Esophagus squamous epithelium (tissue), 5 donors: ENCODE measurements at regions not wholly inside any gene's neighbourhood (a gene's known extent, or its start where the extent isn't known, plus 50 kb on each side); places are given as distances from the start of the nearest gene placed in this dataset.

Experiments used
- DNase-seq: peaks from one replicate; lab custom pipeline; 2025; lab: John Stamatoyannopoulos, UW
- H3K27ac ChIP-seq, 4 donors: fragments of 200-600 bp; sonication (generic); one replicate each; pipeline ENCODE4 v1.5.1; 2016 to 2019; ENCODE audit warnings: mild to moderate bottlenecking in 1 of 4
- H3K27me3 ChIP-seq, 4 donors: fragments of 200-600 bp; sonication (generic); 1 replicate in 3 of 4; 2 replicates in 1 of 4; pipeline versions ENCODE4 v1.5.1 to v1.6.0; 2017 to 2021; ENCODE audit warnings: antibody characterized with exemption in 1 of 4
- H3K36me3 ChIP-seq, 3 donors: fragments of 200-600 bp; sonication (generic); one replicate each; pipeline ENCODE4 v1.5.1; 2016 to 2019
- H3K4me1 ChIP-seq, 3 donors: fragments of 200-600 bp; sonication (generic); one replicate each; pipeline ENCODE4 v1.5.1; 2017 to 2019
- H3K4me3 ChIP-seq, 4 donors: fragments of 200-600 bp; sonication (generic); 1 replicate in 3 of 4; 2 replicates in 1 of 4; pipeline ENCODE4 v1.5.1; 2016 to 2019; ENCODE audit warnings: mild to moderate bottlenecking in 2 of 4, moderate library complexity in 1 of 4
- H3K9me3 ChIP-seq, 3 donors: fragments of 200-600 bp; sonication (generic); one replicate each; pipeline ENCODE4 v1.5.1; 2016 to 2019
- POLR2A ChIP-seq, 4 donors: fragments of 450-650 bp; IDR thresholded peaks; one replicate each; pipeline ENCODE4 v1.6.1; 2017; ENCODE audit warnings: antibody characterized with exemption in 4 of 4, mild to moderate bottlenecking in 4 of 4, moderate library complexity in 3 of 4
- WGBS, 2 donors: methylation state at CpG; one replicate each; pipeline ENCODE4 v1.1.5; 2018; 5-methylcytosine and 5-hydroxymethylcytosine counted together
- intact Hi-C: fragments of 100-400 bp; cut with DNase I; formaldehyde crosslinking; loops from one replicate; pipeline ENCODE4 v1.15.0; 2022
- TF ChIP-seq, protein P1 (sequence below), 6 experiments: fragments of 450-650 bp in 4 of 6; fragments of 200-600 bp in 2 of 6; sonication (generic) in 2 of 6; IDR thresholded peaks; one replicate each; pipeline ENCODE4 v1.5.1; 2016 to 2019; ENCODE audit warnings: antibody characterized with exemption in 6 of 6, mild to moderate bottlenecking in 4 of 6, moderate library complexity in 4 of 6
- donor health status: DM: yes; HTN: yes; CAD: no.

DNA sequence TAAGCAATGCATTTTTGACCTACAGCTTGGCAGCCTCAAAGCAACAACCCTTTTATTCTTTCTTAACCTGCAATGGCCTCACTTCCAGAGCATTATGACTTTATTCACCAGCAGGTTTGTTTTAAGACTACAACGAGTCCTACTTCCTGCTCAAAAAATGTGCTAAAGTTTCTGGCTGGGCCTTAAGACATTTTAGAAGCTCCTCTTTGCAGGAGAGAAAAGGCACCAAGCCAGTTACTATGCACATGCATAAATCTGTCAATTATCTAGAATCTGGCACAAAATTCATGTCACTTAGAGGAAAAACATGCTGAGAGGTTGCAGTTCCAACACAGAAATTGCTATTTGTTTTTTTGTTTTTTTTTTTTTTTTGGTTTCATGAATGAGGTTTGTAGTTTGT, 223.0 kb upstream of the EPHA5 start:
- TF ChIP-seq POLR2A (IDR thresholded peaks at IDR 0.05): no peak
- TF ChIP-seq, protein P1, sequence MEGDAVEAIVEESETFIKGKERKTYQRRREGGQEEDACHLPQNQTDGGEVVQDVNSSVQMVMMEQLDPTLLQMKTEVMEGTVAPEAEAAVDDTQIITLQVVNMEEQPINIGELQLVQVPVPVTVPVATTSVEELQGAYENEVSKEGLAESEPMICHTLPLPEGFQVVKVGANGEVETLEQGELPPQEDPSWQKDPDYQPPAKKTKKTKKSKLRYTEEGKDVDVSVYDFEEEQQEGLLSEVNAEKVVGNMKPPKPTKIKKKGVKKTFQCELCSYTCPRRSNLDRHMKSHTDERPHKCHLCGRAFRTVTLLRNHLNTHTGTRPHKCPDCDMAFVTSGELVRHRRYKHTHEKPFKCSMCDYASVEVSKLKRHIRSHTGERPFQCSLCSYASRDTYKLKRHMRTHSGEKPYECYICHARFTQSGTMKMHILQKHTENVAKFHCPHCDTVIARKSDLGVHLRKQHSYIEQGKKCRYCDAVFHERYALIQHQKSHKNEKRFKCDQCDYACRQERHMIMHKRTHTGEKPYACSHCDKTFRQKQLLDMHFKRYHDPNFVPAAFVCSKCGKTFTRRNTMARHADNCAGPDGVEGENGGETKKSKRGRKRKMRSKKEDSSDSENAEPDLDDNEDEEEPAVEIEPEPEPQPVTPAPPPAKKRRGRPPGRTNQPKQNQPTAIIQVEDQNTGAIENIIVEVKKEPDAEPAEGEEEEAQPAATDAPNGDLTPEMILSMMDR (IDR thresholded peaks at IDR 0.05): no peak
- Histone ChIP-seq H3K4me1 (no peaks in the 10 kb centered on the region), H3K36me3 (no peaks in the 10 kb centered on the region), H3K27ac (no peak overlapping the region), H3K27me3 (no peaks in the 10 kb centered on the region), H3K4me3 (no peak overlapping the region), H3K9me3 (no peaks in the 10 kb centered on the region)
- WGBS, 2 donors: 0 to 13% methylated on average over 1 of the region's 1 CpG
- intact Hi-C loops: no loop called here
- no peak for DNase-seq

DNA sequence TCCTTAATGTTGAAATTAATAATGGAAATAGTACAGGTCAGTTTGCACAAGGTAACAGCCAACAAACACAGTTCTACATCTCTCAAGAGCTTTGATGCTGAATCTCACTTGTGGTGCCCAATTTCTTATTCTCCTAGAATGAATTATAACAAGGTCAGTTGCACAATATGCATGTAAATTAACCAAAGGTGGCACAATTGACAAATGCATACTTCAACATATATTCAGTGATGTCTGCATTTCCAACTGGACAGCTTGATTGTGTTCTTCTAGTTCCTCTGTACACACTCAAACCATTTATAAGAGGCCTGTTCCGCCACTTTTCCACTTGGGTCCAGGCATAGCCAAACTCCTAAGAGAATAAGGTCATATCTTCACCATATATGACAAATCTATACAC, 210.3 kb upstream of the EPHA5 start:
- DNase-seq: no peak
- WGBS, 2 donors: 75 to 82% methylated on average over 1 of the region's 1 CpG
- H3K4me3 ChIP-seq: no peak overlapping the region
- no peaks in the 10 kb centered on the region for H3K9me3 ChIP-seq
- H3K4me1 ChIP-seq: no peaks in the 10 kb centered on the region
- intact Hi-C loops: no loop called here
- no peak overlapping the region for H3K27ac ChIP-seq
- H3K27me3 ChIP-seq: no peaks in the 10 kb centered on the region
- H3K36me3 ChIP-seq: no peaks in the 10 kb centered on the region
- TF ChIP-seq, protein P1 (IDR thresholded peaks at IDR 0.05): no peak
- TF ChIP-seq POLR2A (IDR thresholded peaks at IDR 0.05): no peak

DNA sequence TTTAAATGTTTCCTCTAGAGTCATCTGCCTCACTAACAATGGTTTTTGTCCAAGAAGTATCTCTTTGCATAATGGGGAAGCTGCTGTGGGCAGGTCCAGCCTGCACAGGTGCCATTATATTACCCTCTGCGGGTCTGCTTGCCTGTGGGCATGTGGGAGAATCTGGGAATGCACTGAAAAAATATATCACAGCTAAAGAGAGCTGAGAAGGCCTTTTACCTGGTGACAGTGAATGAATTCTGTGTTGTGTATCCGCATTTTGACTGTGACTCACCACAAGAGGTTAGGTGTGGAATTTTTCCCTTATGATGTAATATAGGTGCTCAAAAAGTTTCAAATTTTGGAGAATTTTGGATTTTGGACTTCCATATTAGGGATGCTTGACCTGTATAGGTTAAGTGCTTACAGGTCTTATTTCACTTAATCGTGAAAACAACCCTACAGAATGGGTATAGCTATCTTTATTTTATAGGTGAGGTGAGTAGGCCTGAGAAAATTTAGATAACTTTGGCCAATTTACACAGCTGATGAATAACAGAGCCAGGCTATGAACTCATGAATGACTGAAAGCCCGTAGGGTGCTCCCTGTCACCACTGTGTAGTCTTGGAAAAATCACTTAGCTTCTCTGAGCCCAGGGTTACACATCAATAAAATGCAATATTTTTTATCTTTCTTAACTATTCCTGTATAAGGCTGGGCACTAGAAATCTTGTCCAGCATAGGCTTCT, 198.0 kb upstream of the EPHA5 start:
- no peaks in the 10 kb centered on the region for H3K36me3 ChIP-seq
- intact Hi-C loops: no loop called here
- no peaks in the 10 kb centered on the region for H3K4me1 ChIP-seq
- 57 to 79% methylated on average over 4 of the region's 4 CpGs for WGBS, 2 donors
- no peak overlapping the region for H3K27ac ChIP-seq
- H3K4me3 ChIP-seq: no peak overlapping the region
- no peaks in the 10 kb centered on the region for H3K9me3 ChIP-seq
- TF ChIP-seq POLR2A (IDR thresholded peaks at IDR 0.05): no peak
- TF ChIP-seq, protein P1 (IDR thresholded peaks at IDR 0.05): no peak
- H3K27me3 ChIP-seq: no peaks in the 10 kb centered on the region
- DNase-seq: no peak

DNA sequence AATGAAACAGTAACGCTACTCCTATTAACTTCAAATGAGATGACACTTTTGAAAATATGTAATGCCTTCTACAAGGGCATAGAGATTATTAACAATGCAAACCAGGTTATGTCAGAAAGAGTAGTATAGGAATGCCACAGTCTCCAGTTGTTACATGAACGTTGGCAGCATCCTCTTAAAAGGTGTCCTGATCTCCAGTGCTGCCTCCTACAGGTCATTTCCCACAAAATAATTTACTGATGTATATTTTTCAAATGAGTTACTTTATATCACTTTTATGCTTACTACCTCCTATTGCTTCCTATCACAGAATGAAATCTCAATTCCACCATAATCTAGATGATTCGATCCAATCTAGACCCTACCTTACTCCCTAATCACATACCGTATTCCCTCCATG, 195.2 kb upstream of the EPHA5 start:
- Histone ChIP-seq H3K36me3 (no peaks in the 10 kb centered on the region), H3K9me3 (no peaks in the 10 kb centered on the region), H3K4me1 (no peaks in the 10 kb centered on the region), H3K27me3 (no peaks in the 10 kb centered on the region), H3K27ac (no peak overlapping the region), H3K4me3 (no peak overlapping the region)
- intact Hi-C loops: no loop called here
- TF ChIP-seq POLR2A (IDR thresholded peaks at IDR 0.05): no peak
- TF ChIP-seq, protein P1 (IDR thresholded peaks at IDR 0.05): peak in 1 of 6 experiments; percentile 7
- 47 to 56% methylated on average over 4 of the region's 4 CpGs for WGBS, 2 donors
- no peak for DNase-seq

DNA sequence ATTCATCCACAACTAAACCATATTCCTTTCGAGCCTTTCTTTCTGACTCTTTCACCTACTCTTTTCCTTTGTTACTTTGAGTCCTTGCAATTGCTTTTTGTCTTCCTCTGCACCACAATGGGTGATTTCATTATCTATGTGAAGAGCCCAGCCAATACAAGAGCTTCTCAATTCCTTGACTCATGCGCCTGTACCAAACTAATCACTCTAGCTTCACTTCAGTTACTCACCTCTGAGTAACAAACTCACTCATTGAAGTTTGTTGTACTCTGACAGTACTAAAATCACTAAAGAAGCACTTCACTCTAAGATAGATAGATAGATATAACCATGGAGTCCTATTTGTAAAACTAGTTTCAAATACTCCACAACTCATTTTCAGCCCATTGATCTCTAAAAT, 191.7 kb upstream of the EPHA5 start:
- Histone ChIP-seq H3K9me3 (no peaks in the 10 kb centered on the region), H3K27me3 (no peaks in the 10 kb centered on the region), H3K27ac (no peak overlapping the region), H3K4me1 (no peaks in the 10 kb centered on the region), H3K36me3 (no peaks in the 10 kb centered on the region), H3K4me3 (no peak overlapping the region)
- 77 to 80% methylated on average over 2 of the region's 2 CpGs for WGBS, 2 donors
- TF ChIP-seq, protein P1 (IDR thresholded peaks at IDR 0.05): no peak
- no peak for TF ChIP-seq POLR2A (IDR thresholded peaks at IDR 0.05)
- DNase-seq: no peak
- intact Hi-C loops: no loop called here
